ENCODE measurements at regions not wholly inside any gene's neighbourhood (a gene's known extent, or its start where the extent isn't known, plus 50 kb on each side); places are given as distances from the start of the nearest gene placed in this dataset.

DNA sequence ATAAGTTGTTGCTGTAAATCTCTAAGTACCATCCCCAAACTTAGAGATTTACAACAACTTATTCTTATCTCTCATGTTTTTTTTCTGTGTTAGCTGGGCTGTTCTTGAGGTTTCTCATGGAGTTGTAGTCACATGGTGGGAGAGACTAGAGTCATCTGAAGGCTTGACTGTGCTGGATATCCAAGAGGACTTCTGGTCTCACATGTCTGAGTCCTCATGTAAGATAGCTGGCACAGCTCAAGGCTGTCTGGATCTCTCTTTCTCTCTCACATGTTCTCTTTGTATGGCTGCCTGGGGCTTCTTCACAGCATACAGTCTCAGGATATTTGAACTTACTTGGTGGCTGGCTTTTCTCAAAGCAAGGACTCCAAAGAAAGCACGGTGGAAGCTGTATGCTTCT, 63.8 kb downstream of the DACT1 start:
- H3K4me3 ChIP-seq (ENCODE audit: low read length in 3 of 3) = no peak overlapping the region
- H3K9ac ChIP-seq (ENCODE audit: low read length in 3 of 3) = no peak overlapping the region
- TF ChIP-seq, protein P1, sequence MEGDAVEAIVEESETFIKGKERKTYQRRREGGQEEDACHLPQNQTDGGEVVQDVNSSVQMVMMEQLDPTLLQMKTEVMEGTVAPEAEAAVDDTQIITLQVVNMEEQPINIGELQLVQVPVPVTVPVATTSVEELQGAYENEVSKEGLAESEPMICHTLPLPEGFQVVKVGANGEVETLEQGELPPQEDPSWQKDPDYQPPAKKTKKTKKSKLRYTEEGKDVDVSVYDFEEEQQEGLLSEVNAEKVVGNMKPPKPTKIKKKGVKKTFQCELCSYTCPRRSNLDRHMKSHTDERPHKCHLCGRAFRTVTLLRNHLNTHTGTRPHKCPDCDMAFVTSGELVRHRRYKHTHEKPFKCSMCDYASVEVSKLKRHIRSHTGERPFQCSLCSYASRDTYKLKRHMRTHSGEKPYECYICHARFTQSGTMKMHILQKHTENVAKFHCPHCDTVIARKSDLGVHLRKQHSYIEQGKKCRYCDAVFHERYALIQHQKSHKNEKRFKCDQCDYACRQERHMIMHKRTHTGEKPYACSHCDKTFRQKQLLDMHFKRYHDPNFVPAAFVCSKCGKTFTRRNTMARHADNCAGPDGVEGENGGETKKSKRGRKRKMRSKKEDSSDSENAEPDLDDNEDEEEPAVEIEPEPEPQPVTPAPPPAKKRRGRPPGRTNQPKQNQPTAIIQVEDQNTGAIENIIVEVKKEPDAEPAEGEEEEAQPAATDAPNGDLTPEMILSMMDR (IDR thresholded peaks at IDR 0.05; ENCODE audit: borderline replicate concordance, extremely low read depth, insufficient read depth) = no peak
- intact Hi-C loops (cut with DNase I) = no loop called here
- FAIRE-seq = no peak
- no peaks in the 10 kb centered on the region for H3K4me1 ChIP-seq (ENCODE audit: control insufficient read depth in 2 of 3, insufficient read depth in 2 of 3, low read depth in 1 of 3, low read length in 3 of 3)
- no peaks in the 10 kb centered on the region for H3K9me3 ChIP-seq (ENCODE audit: control insufficient read depth in 2 of 3, insufficient read depth in 1 of 3, low read length in 3 of 3)
- no peaks in the 10 kb centered on the region for H3K27me3 ChIP-seq (ENCODE audit: control insufficient read depth, insufficient read depth, low read length)
- no peak for DNase-seq
- no peak overlapping the region for H3K27ac ChIP-seq (ENCODE audit: low read depth in 2 of 2, low read length in 2 of 2)
- H3K36me3 ChIP-seq (ENCODE audit: control insufficient read depth in 2 of 3, insufficient read depth in 3 of 3, low read length in 3 of 3) = no peaks in the 10 kb centered on the region

DNA sequence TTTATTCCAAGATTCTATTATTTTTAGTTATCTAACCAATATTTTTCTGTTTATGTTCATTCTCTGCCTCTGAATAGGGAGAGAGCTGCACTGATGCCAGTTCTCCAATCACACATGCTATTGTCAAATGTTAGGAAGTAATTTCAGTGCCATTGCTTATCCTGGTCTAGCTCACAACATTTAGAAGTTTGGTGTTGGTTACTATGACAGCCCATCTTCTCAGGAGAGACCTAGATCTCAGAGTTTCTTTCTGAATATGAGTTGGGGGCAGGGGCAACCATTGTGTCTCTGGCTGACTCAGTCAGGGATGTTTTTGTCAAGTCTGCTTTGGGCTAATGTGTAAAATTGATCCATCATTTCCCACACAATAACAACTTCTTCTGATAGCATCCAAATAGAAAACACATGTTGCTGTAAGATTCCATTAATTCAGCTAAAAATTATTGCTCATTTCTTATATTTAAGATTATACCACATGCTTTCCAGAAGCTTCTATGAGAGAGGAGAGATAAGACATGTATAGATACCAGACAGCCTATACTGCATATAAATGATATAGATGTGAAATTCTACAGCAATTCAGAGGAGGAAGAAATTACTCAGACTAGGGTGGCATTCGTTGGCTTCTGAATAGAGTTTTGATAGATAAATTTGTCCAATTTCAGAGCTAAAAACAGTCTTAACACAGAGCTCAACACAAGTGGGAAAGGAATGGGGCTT, 64.8 kb downstream of the DACT1 start:
- Histone ChIP-seq H3K4me1 (ENCODE audit: control insufficient read depth in 2 of 3, insufficient read depth in 2 of 3, low read depth in 1 of 3, low read length in 3 of 3) (no peaks in the 10 kb centered on the region), H3K4me3 (ENCODE audit: low read length in 3 of 3) (no peak overlapping the region), H3K9me3 (ENCODE audit: control insufficient read depth in 2 of 3, insufficient read depth in 1 of 3, low read length in 3 of 3) (no peaks in the 10 kb centered on the region), H3K27me3 (ENCODE audit: control insufficient read depth, insufficient read depth, low read length) (no peaks in the 10 kb centered on the region), H3K36me3 (ENCODE audit: control insufficient read depth in 2 of 3, insufficient read depth in 3 of 3, low read length in 3 of 3) (no peaks in the 10 kb centered on the region), H3K9ac (ENCODE audit: low read length in 3 of 3) (no peak overlapping the region), H3K27ac (ENCODE audit: low read depth in 2 of 2, low read length in 2 of 2) (no peak overlapping the region)
- intact Hi-C loops (cut with DNase I) = no loop called here
- FAIRE-seq (no peak), DNase-seq (no peak)
- TF ChIP-seq, protein P1 (IDR thresholded peaks at IDR 0.05; ENCODE audit: borderline replicate concordance, extremely low read depth, insufficient read depth) = no peak

DNA sequence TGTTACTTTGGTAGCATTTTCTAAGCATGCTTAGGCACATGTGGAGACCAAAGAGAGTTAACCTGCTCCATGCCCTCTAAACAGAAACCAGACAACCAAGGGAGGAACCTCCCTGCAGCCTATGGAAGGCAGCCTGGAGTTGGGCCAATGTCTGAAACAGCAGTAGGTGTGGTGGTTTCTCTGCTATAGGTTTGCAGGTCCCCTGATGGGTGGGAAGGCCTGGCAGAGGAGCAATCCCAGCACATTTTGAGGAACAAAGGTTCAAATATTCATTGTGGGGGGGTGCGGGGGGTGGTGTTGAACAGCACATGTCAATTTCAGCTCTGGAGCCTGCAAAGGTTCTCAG, 65.4 kb downstream of the DACT1 start:
- Histone ChIP-seq H3K4me3 (ENCODE audit: low read length in 3 of 3) (no peak overlapping the region), H3K36me3 (ENCODE audit: control insufficient read depth in 2 of 3, insufficient read depth in 3 of 3, low read length in 3 of 3) (no peaks in the 10 kb centered on the region), H3K27ac (ENCODE audit: low read depth in 2 of 2, low read length in 2 of 2) (no peak overlapping the region), H3K27me3 (ENCODE audit: control insufficient read depth, insufficient read depth, low read length) (no peaks in the 10 kb centered on the region), H3K9me3 (ENCODE audit: control insufficient read depth in 2 of 3, insufficient read depth in 1 of 3, low read length in 3 of 3) (no peaks in the 10 kb centered on the region), H3K9ac (ENCODE audit: low read length in 3 of 3) (no peak overlapping the region), H3K4me1 (ENCODE audit: control insufficient read depth in 2 of 3, insufficient read depth in 2 of 3, low read depth in 1 of 3, low read length in 3 of 3) (no peaks in the 10 kb centered on the region)
- intact Hi-C loops (cut with DNase I) = no loop called here
- no peak for DNase-seq
- no peak for FAIRE-seq
- TF ChIP-seq, protein P1 (IDR thresholded peaks at IDR 0.05; ENCODE audit: borderline replicate concordance, extremely low read depth, insufficient read depth) = no peak

DNA sequence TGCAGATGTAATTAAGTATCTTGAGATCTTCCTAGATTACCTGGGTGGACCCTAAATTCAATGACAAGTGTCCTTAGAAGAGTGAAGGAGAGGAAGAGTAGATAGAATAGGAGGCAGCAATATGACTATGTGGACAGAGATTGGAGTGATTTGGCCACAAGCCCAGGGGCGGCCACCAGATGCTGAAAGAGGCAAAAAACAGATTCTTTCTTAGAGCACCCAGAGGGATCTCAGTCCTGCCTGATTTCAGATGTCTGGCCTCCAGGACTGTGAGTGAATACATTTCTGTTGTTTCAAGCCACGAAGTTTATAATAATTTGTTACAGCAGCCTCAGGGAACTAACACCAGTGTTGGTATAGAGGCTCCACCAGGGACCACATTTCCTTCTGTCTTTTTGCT, 67.3 kb downstream of the DACT1 start:
- no peak for FAIRE-seq
- TF ChIP-seq, protein P1 (IDR thresholded peaks at IDR 0.05; ENCODE audit: borderline replicate concordance, extremely low read depth, insufficient read depth) = no peak
- Histone ChIP-seq H3K27ac (ENCODE audit: low read depth in 2 of 2, low read length in 2 of 2) (no peak overlapping the region), H3K36me3 (ENCODE audit: control insufficient read depth in 2 of 3, insufficient read depth in 3 of 3, low read length in 3 of 3) (no peaks in the 10 kb centered on the region), H3K27me3 (ENCODE audit: control insufficient read depth, insufficient read depth, low read length) (no peaks in the 10 kb centered on the region), H3K9me3 (ENCODE audit: control insufficient read depth in 2 of 3, insufficient read depth in 1 of 3, low read length in 3 of 3) (no peaks in the 10 kb centered on the region), H3K4me3 (ENCODE audit: low read length in 3 of 3) (no peak overlapping the region), H3K9ac (ENCODE audit: low read length in 3 of 3) (no peak overlapping the region), H3K4me1 (ENCODE audit: control insufficient read depth in 2 of 3, insufficient read depth in 2 of 3, low read depth in 1 of 3, low read length in 3 of 3) (no peaks in the 10 kb centered on the region)
- intact Hi-C loops (cut with DNase I) = no loop called here
- DNase-seq = no peak

Data from kidney (tissue), 13 donors.